ENCODE measurements at regions not wholly inside any gene's neighbourhood (a gene's known extent, or its start where the extent isn't known, plus 50 kb on each side); places are given as distances from the start of the nearest gene placed in this dataset.

GRCh38 chr14:59075506-59075905, 113.0 kb upstream of the DAAM1 start:
- H2BK15ac ChIP-seq (ENCODE audit: low read depth, low read length), result no peak overlapping the region
- no peak overlapping the region for H2AFZ ChIP-seq (ENCODE audit: low read length)
- Mint-ChIP-seq H3K4me3 (no peak overlapping the region), H3K9me3 (no peaks in the 10 kb centered on the region), H3K27me3 (ENCODE audit: low read depth) (peaks cover 2% of the 10 kb centered on the region; the same call in 1 of the 2 replicates), H3K4me1 (no peaks in the 10 kb centered on the region), H3K36me3 (ENCODE audit: insufficient read depth in 1 of 3, low read depth in 3 of 3) (no peaks in the 10 kb centered on the region), H3K27ac (no peak overlapping the region)
- no peaks in the 10 kb centered on the region for H3K27me3 ChIP-seq (ENCODE audit: insufficient read depth, low read length)
- no peak overlapping the region for H2BK12ac ChIP-seq (ENCODE audit: insufficient read length, low read depth, low read length)
- no peaks in the 10 kb centered on the region for H3K23me2 ChIP-seq (ENCODE audit: insufficient read length, low read depth, low read length, poor library complexity, severe bottlenecking)
- no peak overlapping the region for H3K4me2 ChIP-seq (ENCODE audit: insufficient read depth, insufficient read length, low read length)
- H4K8ac ChIP-seq (replicated peaks; ENCODE audit: insufficient read length, low read depth, low read length), result no peak overlapping the region
- no peak overlapping the region for H2BK20ac ChIP-seq (ENCODE audit: low read depth, low read length, poor library complexity, severe bottlenecking)
- H3K14ac ChIP-seq (ENCODE audit: insufficient read depth, low read length), result no peak overlapping the region
- H3K4me1 ChIP-seq (ENCODE audit: insufficient read depth, low read length), result no peaks in the 10 kb centered on the region
- no peaks in the 10 kb centered on the region for H3K79me1 ChIP-seq (ENCODE audit: insufficient read depth, low read depth, low read length, poor library complexity, severe bottlenecking)
- no peak overlapping the region for H3T11ph ChIP-seq (ENCODE audit: low read length)
- H3K56ac ChIP-seq (ENCODE audit: insufficient read length, low read depth, low read length), result no peak overlapping the region
- H4K91ac ChIP-seq (ENCODE audit: insufficient read length, low read depth, low read length), result no peak overlapping the region
- no peak overlapping the region for H3K9ac ChIP-seq (ENCODE audit: extremely low read depth, insufficient read length, low read length)
- no peak overlapping the region for H2AK5ac ChIP-seq (ENCODE audit: insufficient read length, low read length)
- H3K18ac ChIP-seq (ENCODE audit: insufficient read length, low read depth, low read length), result no peak overlapping the region
- H4K20me1 ChIP-seq (ENCODE audit: control insufficient read depth, insufficient read depth, insufficient read length), result no peaks in the 10 kb centered on the region
- no peak overlapping the region for H4K5ac ChIP-seq (ENCODE audit: insufficient read length, low read depth, low read length)
- WGBS (ENCODE audit: extremely low coverage, insufficient read length, low lambda C conversion rate), result no CpG with 5 or more reads among the region's 2 CpGs
- no peak for DNase-seq
- TF ChIP-seq CTCF (conservative IDR thresholded peaks at IDR 0.05), result no peak
- no peak overlapping the region for H3K23ac ChIP-seq (ENCODE audit: insufficient read length, low read depth, low read length)
- no peak overlapping the region for H2BK5ac ChIP-seq (ENCODE audit: insufficient read length, low read length)
- H3K9me3 ChIP-seq (ENCODE audit: control insufficient read depth, low read depth, low read length), result no peaks in the 10 kb centered on the region
- no peak overlapping the region for H3K27ac ChIP-seq (ENCODE audit: insufficient read length, low read depth, low read length)
- no peak overlapping the region for H3K4ac ChIP-seq (ENCODE audit: low read depth, low read length)
- H2BK120ac ChIP-seq (ENCODE audit: low read depth, low read length, poor library complexity, severe bottlenecking), result no peak overlapping the region
- H3K79me2 ChIP-seq (ENCODE audit: insufficient read depth, low read length), result no peaks in the 10 kb centered on the region
